ENCODE measurements at regions not wholly inside any gene's neighbourhood (a gene's known extent, or its start where the extent isn't known, plus 50 kb on each side); places are given as distances from the start of the nearest gene placed in this dataset.
"Not testable (repeated sequence)": the region's sequence is repeated elsewhere in the genome, so short reads cannot be mapped to it uniquely, and the experiment has no call there.

- no peak for TF ChIP-seq CTCF (IDR thresholded peaks at IDR 0.05; ENCODE audit: low read depth, low read length)
- DNase-seq (ENCODE audit: extremely low read depth, low read depth) = no peak
Observed at GRCh38 chr2:390959-391358, 103.1 kb upstream of the ALKAL2 start.

- DNase-seq (ENCODE audit: extremely low read depth, low read depth) = not testable (repeated sequence)
Observed at GRCh38 chr2:389985-390384, 102.1 kb upstream of the ALKAL2 start.

- DNase-seq (ENCODE audit: extremely low read depth, low read depth) = not testable (repeated sequence)
Observed at GRCh38 chr2:388752-389151, 100.9 kb upstream of the ALKAL2 start.

GRCh38 chr2:387980-388421 lies 100.1 kb upstream of the ALKAL2 start:
- DNase-seq (ENCODE audit: extremely low read depth, low read depth) = no peak
- TF ChIP-seq CTCF (IDR thresholded peaks at IDR 0.05; ENCODE audit: low read depth, low read length) = no peak

GRCh38 chr2:386406-387103 lies 98.7 kb upstream of the ALKAL2 start:
- TF ChIP-seq CTCF (IDR thresholded peaks at IDR 0.05; ENCODE audit: low read depth, low read length) = no peak
- no peak for DNase-seq (ENCODE audit: extremely low read depth, low read depth)

- no peak for DNase-seq (ENCODE audit: extremely low read depth, low read depth)
- TF ChIP-seq CTCF (IDR thresholded peaks at IDR 0.05; ENCODE audit: low read depth, low read length) = no peak
Observed at GRCh38 chr2:385785-386184, 97.9 kb upstream of the ALKAL2 start.

- TF ChIP-seq CTCF (IDR thresholded peaks at IDR 0.05; ENCODE audit: low read depth, low read length) = no peak
Observed at GRCh38 chr2:385061-385460, 97.2 kb upstream of the ALKAL2 start.

GRCh38 chr2:383888-384287 lies 96.0 kb upstream of the ALKAL2 start:
- no peak for TF ChIP-seq CTCF (IDR thresholded peaks at IDR 0.05; ENCODE audit: low read depth, low read length)

More at GRCh38 chr2:385061-385460, 97.2 kb upstream of the ALKAL2 start:
- no peak for DNase-seq (ENCODE audit: extremely low read depth, low read depth)

More at GRCh38 chr2:383888-384287, 96.0 kb upstream of the ALKAL2 start:
- DNase-seq (ENCODE audit: extremely low read depth, low read depth) = no peak
